GM10248 (cell line): ENCODE measurements at regions not wholly inside any gene's neighbourhood (a gene's known extent, or its start where the extent isn't known, plus 50 kb on each side); places are given as distances from the start of the nearest gene placed in this dataset.

Experiments used
- CTCF ChIA-PET: fragments of 300-600 bp; sonication (Branson Sonifier 250); formaldehyde crosslinking; extraction: SDS; loops from one replicate; lab custom pipeline; 2021; ENCODE audit warnings: antibody characterized with exemption; lab: Yijun Ruan, JAX
- POLR2A ChIA-PET: fragments of 350-650 bp; sonication (Branson Sonifier 250); formaldehyde crosslinking; extraction: SDS; loops from one replicate; lab custom pipeline; 2020; ENCODE audit warnings: antibody characterized with exemption; lab: Yijun Ruan, JAX
- DNase-seq: peaks from one replicate; pipeline ENCODE4 v3.0.0; 2012; ENCODE audit errors: extremely low spot score
- CTCF ChIP-seq: IDR thresholded peaks from 2 replicates; pipeline ENCODE4 v1.5.1; 2012; ENCODE audit warnings: mild to moderate bottlenecking, low read depth; ENCODE audit errors: extremely low read depth, missing control alignments, control extremely low read depth

GRCh38 chr10:55310143-55310542, 509.1 kb upstream of the PCDH15 start:
- no peak for TF ChIP-seq CTCF
- no peak for DNase-seq
- CTCF ChIA-PET = no interaction called here
- POLR2A ChIA-PET = no interaction called here

GRCh38 chr10:55305285-55305684, 504.3 kb upstream of the PCDH15 start:
- CTCF ChIA-PET = no interaction called here

GRCh38 chr10:55287346-55287745, 486.3 kb upstream of the PCDH15 start:
- POLR2A ChIA-PET = no interaction called here
- no peak for TF ChIP-seq CTCF
- CTCF ChIA-PET = interaction anchor here (1.1 kb wide), 2 partner anchors 11 to 21 kb away, joined by 3 to 4 read pairs; no protein-coding TSS in a partner anchor
- no peak for DNase-seq

More at GRCh38 chr10:55305285-55305684, 504.3 kb upstream of the PCDH15 start:
- TF ChIP-seq CTCF = no peak
- POLR2A ChIA-PET = no interaction called here
- DNase-seq = no peak

GRCh38 chr10:55283031-55283430, 482.0 kb upstream of the PCDH15 start:
- no peak for DNase-seq
- no peak for TF ChIP-seq CTCF
- CTCF ChIA-PET = interaction anchor here (1.3 to 1.9 kb wide), 2 partner anchors 10 to 13 kb away, joined by 3 to 5 read pairs; no protein-coding TSS in a partner anchor
- POLR2A ChIA-PET = no interaction called here

GRCh38 chr10:55280696-55281095, 479.7 kb upstream of the PCDH15 start:
- POLR2A ChIA-PET = no interaction called here
- TF ChIP-seq CTCF = no peak
- DNase-seq = no peak
- CTCF ChIA-PET = interaction anchor here (1.3 kb wide), 1 partner anchor 8 kb away, joined by 4 read pairs; no protein-coding TSS in a partner anchor

GRCh38 chr10:55277549-55277948, 476.5 kb upstream of the PCDH15 start:
- no peak for DNase-seq
- no peak for TF ChIP-seq CTCF
- ChIA-PET CTCF (interaction anchor here (1.6 kb wide), 1 partner anchor 13 kb away, joined by 4 read pairs; no protein-coding TSS in a partner anchor), POLR2A (no interaction called here)
